ENCODE measurements at regions not wholly inside any gene's neighbourhood (a gene's known extent, or its start where the extent isn't known, plus 50 kb on each side); places are given as distances from the start of the nearest gene placed in this dataset.

DNA sequence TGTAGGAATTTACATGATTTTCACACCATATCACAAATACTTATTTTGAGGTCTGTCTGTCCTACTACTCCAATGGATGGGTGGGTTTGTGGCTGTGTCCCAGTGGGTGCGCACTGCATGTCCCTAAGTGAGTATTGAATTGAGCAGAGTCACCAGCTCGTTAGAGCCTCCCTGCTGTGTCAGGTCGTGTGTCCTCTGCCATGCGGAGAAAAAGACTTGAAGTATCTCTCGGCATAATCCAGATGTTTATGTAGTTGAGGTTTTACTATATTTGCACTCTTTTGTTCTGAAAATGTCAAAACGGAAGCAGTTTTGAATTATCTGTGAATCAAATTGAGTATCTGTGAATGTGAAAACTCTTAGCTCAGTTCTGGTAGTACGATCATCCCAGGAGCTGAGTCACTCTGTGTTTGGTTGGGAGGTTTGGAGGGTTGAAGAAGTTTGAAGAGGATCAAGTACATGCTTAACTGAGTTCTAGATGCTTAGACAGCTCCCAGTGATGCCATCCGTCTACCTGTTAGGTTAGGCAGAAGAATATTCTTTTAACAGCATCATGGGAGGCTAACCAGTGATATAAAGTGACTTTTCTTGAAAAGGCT is 194.2 kb downstream of the TENT4A start:
- no peak overlapping the region for H3K27ac ChIP-seq (ENCODE audit: low read length)
- POLR2A ChIA-PET = no interaction called here
- CTCF ChIA-PET = no interaction called here
- BruUV-seq (replicated peaks) = no TSS peak
- intact Hi-C loops (cut with micrococcal nuclease; ENCODE audit: unreplicated experiment) = no loop called here
- ATAC-seq (no peak), DNase-seq (ENCODE audit: low read depth, low spot score) (no peak)
- no peak overlapping the region for H3K4me3 ChIP-seq (ENCODE audit: low read depth in 2 of 2, low read length in 2 of 2)
- no peaks in the 10 kb centered on the region for H3K9me3 ChIP-seq (ENCODE audit: control insufficient read depth, insufficient read depth, low read depth, low read length)
- TF ChIP-seq POLR2AphosphoS5 (IDR thresholded peaks at IDR 0.05; ENCODE audit: low read depth, low read length) (no peak), CTCF (IDR thresholded peaks at IDR 0.05) (no peak), TCF7L2 (IDR thresholded peaks at IDR 0.05; ENCODE audit: low read depth, low read length) (no peak), SIN3A (IDR thresholded peaks at IDR 0.05; ENCODE audit: borderline replicate concordance, insufficient read depth, low read depth, low read length) (no peak)
- TF ChIP-seq, protein P1, sequence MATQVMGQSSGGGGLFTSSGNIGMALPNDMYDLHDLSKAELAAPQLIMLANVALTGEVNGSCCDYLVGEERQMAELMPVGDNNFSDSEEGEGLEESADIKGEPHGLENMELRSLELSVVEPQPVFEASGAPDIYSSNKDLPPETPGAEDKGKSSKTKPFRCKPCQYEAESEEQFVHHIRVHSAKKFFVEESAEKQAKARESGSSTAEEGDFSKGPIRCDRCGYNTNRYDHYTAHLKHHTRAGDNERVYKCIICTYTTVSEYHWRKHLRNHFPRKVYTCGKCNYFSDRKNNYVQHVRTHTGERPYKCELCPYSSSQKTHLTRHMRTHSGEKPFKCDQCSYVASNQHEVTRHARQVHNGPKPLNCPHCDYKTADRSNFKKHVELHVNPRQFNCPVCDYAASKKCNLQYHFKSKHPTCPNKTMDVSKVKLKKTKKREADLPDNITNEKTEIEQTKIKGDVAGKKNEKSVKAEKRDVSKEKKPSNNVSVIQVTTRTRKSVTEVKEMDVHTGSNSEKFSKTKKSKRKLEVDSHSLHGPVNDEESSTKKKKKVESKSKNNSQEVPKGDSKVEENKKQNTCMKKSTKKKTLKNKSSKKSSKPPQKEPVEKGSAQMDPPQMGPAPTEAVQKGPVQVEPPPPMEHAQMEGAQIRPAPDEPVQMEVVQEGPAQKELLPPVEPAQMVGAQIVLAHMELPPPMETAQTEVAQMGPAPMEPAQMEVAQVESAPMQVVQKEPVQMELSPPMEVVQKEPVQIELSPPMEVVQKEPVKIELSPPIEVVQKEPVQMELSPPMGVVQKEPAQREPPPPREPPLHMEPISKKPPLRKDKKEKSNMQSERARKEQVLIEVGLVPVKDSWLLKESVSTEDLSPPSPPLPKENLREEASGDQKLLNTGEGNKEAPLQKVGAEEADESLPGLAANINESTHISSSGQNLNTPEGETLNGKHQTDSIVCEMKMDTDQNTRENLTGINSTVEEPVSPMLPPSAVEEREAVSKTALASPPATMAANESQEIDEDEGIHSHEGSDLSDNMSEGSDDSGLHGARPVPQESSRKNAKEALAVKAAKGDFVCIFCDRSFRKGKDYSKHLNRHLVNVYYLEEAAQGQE (IDR thresholded peaks at IDR 0.05; ENCODE audit: insufficient read depth in 1 of 2, low read depth in 2 of 2, low read length in 1 of 2) = no peak
- no peaks in the 10 kb centered on the region for H3K36me3 ChIP-seq (ENCODE audit: control insufficient read depth, insufficient read depth, low read length)
- no peaks in the 10 kb centered on the region for H3K27me3 ChIP-seq (ENCODE audit: control insufficient read depth, insufficient read depth, low read length)
- no peaks in the 10 kb centered on the region for H3K4me1 ChIP-seq (ENCODE audit: control insufficient read depth, insufficient read depth, low read length)
- in situ Hi-C loops (cut with HindIII; ENCODE audit: low pct_unique_long_range_greater_than_20kb, low sequenced_read_pairs) = no loop called here

- CTCF ChIA-PET = no interaction called here
- no peak for ATAC-seq
- TF ChIP-seq SIN3A (IDR thresholded peaks at IDR 0.05; ENCODE audit: borderline replicate concordance, insufficient read depth, low read depth, low read length) (no peak), POLR2AphosphoS5 (IDR thresholded peaks at IDR 0.05; ENCODE audit: low read depth, low read length) (no peak), TCF7L2 (IDR thresholded peaks at IDR 0.05; ENCODE audit: low read depth, low read length) (no peak), CTCF (IDR thresholded peaks at IDR 0.05) (no peak)
- TF ChIP-seq, protein P1 (IDR thresholded peaks at IDR 0.05; ENCODE audit: insufficient read depth in 1 of 2, low read depth in 2 of 2, low read length in 1 of 2) = no peak
- H3K27ac ChIP-seq (ENCODE audit: low read length) = no peak overlapping the region
- no peaks in the 10 kb centered on the region for H3K36me3 ChIP-seq (ENCODE audit: control insufficient read depth, insufficient read depth, low read length)
- no peak for DNase-seq (ENCODE audit: low read depth, low spot score)
- H3K27me3 ChIP-seq (ENCODE audit: control insufficient read depth, insufficient read depth, low read length) = no peaks in the 10 kb centered on the region
- H3K9me3 ChIP-seq (ENCODE audit: control insufficient read depth, insufficient read depth, low read depth, low read length) = no peaks in the 10 kb centered on the region
- intact Hi-C loops (cut with micrococcal nuclease; ENCODE audit: unreplicated experiment) = no loop called here
- POLR2A ChIA-PET = no interaction called here
- no peaks in the 10 kb centered on the region for H3K4me1 ChIP-seq (ENCODE audit: control insufficient read depth, insufficient read depth, low read length)
- no TSS peak for BruUV-seq (replicated peaks)
- in situ Hi-C loops (cut with HindIII; ENCODE audit: low pct_unique_long_range_greater_than_20kb, low sequenced_read_pairs) = no loop called here
- H3K4me3 ChIP-seq (ENCODE audit: low read depth in 2 of 2, low read length in 2 of 2) = no peak overlapping the region
Measured at GRCh38 chr5:6909901-6910300, 196.7 kb downstream of the TENT4A start.

Data from Panc1 (cell line).